Renal cortical epithelial cell (primary cell): ENCODE measurements at regions not wholly inside any gene's neighbourhood (a gene's known extent, or its start where the extent isn't known, plus 50 kb on each side); places are given as distances from the start of the nearest gene placed in this dataset.

ENCODE experiments used
- DNase-seq: peaks from one replicate; pipeline ENCODE4 v3.0.0-alpha.2; 2011; ENCODE audit warnings: low read depth

DNA sequence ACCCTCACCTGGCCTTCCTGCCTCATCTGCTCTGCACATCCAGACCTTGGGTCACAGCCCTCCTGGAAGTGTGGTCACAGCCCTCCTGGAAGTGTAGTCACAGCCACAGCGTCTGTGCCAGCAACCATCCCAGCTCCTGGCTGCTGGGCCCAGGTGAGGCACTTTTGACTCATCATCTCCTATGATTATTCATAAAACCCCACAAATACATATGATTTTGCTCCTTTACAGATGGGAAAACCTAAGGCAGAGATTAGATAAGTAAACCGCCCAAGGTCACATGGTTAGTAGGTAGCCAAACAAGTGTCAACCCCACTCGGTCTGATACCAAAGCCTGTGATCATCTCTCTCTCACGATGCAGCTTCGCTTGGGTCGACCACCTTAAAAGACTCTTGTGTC, 94.3 kb downstream of the PRLHR start:
- DNase-seq, result no peak

GRCh38 chr10:118500477-118501104, 94.9 kb downstream of the PRLHR start:
- no peak for DNase-seq

DNA sequence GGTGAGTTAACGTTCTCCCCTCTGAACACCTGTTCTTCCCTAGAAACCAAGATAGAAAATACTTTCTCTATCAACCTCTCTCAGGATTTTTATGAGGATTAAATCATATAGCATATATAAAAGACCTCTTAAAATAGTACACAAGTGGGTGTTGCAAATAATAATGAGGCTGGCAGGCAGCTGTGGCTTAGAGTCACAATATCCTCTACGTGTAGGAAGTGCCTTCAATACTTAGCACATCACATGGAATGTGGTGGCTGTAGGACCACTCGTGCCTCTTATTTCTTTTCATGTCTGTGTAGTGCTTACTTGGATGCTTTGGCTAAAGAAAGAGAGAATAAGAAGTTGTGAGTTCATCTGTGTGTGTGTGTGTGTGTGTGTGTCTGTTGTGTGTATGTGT, 96.3 kb downstream of the PRLHR start:
- DNase-seq, result no peak

- DNase-seq, result no peak
These were observed 96.8 kb downstream of the PRLHR start for GRCh38 chr10:118498623-118499022.

- DNase-seq, result no peak
These were observed 98.2 kb downstream of the PRLHR start for GRCh38 chr10:118497227-118497626.

GRCh38 chr10:118496525-118496924, 98.9 kb downstream of the PRLHR start:
- peak; percentile 13 for DNase-seq

- DNase-seq, result no peak
These were observed 99.9 kb downstream of the PRLHR start for GRCh38 chr10:118495499-118495898.

- no peak for DNase-seq
These were observed 104.4 kb downstream of the PRLHR start for GRCh38 chr10:118491055-118491454.

- DNase-seq, result no peak
These were observed 106.5 kb downstream of the PRLHR start for GRCh38 chr10:118488710-118489497.

GRCh38 chr10:118485641-118486040, 109.8 kb downstream of the PRLHR start:
- DNase-seq, result no peak

GRCh38 chr10:118484152-118484871, 111.1 kb downstream of the PRLHR start:
- DNase-seq, result no peak

DNA sequence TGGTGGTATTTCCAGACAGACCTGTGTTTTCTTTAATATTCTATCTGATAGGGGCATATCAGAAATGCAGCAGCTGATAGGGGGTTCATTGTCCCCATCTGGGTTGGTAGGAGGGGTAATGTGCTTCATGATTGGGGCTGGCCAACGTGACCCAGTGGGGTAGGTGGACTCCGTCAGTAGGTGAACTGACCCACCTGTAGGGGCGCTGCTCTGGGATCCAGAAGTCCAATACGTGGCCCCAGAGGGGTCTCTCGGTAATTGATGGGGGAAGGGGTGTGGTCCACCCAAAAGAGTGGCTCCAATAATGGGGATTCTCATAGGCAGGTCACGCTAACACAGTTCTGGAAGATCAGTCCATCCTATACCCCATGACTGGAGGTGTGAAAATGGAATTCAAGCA, 112.0 kb downstream of the PRLHR start:
- no peak for DNase-seq

DNA sequence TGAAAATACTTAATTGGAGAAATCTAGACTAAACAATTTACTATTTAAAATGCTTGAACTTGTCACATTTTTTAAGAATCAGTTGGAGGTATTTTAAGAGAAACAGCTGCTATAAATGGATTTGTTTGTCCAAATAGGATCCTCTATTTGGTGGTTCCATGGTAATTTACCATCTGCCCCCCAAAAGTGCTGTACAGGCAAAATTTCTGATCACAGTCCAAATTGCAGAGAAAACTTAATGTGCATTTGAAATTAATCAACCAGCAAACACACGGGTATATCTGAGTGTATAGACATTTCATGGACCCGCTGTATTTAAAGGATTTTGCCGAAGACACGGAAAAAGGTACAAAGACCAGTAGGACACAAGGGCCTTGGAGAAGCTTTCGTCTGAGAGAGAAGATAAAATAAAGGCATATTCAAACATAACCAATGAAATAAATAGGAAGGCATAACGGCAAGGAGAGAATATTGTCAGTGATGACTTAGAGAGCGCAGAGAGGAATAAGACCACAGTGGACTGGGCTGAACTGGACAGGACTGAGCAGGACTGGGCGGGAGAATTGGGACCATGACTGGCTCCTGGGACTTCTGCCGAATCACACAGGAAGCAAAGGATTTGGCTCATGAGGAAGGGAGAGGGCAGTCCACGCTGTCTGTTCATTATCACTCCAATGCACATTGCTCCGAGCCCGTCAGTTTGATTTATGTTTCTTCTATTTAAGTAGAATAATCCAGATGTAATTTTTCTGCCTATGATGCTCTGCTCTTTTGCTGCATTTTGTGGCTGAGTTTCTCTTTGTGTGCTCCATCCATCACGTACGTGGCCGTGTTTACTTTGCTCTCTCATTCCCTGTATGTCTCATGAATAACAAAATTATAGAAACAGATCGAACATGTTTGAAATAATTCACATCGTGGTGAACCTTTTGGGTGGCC, 112.8 kb downstream of the PRLHR start:
- DNase-seq, result no peak

- no peak for DNase-seq
These were observed 113.6 kb downstream of the PRLHR start for GRCh38 chr10:118481871-118482270.

DNA sequence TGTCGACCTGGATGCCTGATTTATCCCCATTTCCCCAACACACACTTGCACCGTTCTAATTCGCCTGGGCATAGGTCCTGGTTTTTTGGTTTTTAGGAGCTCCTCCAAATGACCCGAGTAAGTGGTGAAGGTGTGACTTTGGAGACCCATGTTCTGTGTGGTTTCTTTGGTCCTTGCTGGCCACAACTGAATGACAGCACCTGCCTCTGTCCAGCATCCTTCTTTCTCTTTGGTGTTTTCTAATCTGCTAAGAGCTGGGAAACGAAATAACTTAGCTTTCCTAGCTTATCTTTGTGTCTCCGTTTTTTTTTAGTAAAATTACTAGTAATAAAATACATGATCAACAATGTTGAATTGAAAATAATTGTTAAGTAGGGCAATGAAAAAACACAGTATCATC, 120.2 kb downstream of the PRLHR start:
- DNase-seq, result no peak

GRCh38 chr10:118474111-118474510, 121.3 kb downstream of the PRLHR start:
- DNase-seq, result no peak

DNA sequence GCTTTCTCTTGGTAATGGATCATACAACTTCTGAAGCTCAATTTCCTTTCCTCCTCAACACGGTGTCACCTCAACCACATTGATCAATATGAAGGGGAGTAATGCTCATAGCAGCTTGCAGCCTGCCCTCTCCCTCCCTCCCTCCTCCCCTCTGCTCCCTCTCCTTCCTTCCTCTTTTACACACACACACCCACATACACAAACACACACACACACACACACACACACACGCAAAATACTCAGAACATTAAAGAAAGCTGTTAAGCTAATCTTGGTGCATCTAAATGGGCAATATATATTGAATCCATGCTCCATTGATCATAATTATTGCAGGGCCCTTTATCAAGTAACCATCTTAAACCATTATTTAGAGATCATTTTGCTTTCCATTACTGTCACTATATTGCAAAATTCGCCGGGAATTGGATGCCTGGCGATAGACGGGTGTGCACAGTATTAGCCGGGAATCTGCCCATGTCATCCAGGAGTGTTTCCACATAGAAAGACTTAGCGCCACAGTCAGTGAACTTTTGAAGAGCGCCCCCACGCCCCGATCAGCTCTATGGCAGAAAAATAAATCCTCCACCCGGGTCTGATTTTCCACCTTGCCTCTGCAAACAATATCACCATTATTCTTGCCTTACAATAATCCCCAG, 122.0 kb downstream of the PRLHR start:
- DNase-seq, result no peak

- peak; percentile 7 for DNase-seq
These were observed 122.8 kb downstream of the PRLHR start for GRCh38 chr10:118472415-118473304.

- DNase-seq, result peak; percentile 44
These were observed 123.6 kb downstream of the PRLHR start for GRCh38 chr10:118471863-118472262.

DNA sequence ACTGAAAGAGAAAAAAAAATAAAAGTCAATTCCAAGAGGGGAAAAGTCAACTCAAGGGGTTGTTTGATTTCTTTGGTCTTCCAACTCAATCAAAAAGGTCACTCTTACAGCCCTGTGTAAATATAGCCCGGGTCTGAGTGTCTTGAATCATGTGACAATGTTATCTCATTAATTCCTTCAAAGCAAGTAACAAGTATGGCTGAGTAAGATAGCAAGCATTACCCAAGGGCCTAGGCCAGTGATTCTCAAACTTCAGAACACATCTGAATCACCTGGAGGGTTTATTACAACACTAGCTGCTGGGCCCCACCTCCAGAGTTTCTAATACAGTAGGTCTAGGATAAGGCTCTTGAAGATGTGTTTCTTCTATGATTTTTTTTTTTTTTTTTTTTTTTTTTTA, 125.0 kb downstream of the PRLHR start:
- DNase-seq, result no peak
